CD4-positive, alpha-beta T cell treated with Interleukin-1 beta for 1 hour (primary cell): ENCODE measurements at regions not wholly inside any gene's neighbourhood (a gene's known extent, or its start where the extent isn't known, plus 50 kb on each side); places are given as distances from the start of the nearest gene placed in this dataset.
A peak's percentile ranks its signal among the peaks of the same experiment; 100 is the strongest.

Source experiments
- DNase-seq, 2 donors: peaks; one replicate each; pipeline ENCODE4 v3.0.0-alpha.2; 2020 to 2022

DNA sequence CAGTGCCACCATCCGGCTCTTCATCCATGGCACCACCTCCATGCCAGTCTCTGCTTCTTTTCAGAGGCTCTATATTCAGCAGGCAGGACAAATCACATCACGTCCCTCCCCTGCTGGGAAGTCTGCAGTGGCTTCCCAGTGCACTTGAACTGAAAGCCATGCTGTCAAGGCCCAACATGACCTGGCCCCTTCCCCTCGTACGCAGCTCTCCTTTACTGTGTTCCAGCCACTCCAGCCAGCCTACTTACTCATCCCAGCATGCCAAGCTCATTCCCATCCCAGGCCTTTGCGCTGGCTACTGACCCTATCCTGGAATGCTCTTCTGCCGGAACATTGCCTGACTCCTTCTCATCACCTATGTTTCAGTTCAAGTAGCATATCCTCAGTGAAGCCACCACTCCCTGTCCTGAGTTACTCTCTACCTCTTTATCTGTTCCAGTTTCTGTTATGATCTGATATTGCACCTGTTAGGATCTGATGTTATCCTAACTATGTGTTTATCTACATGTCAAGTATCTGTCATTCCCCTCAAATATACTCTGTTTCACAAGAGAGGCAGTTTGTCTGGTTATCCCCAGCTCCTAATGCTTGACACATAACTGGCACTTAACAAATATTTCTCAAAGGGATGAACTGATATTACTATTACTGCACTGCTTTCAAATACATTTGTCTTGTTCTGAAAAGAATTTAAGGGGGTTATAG is 101.2 kb upstream of the F3 start:
- no peak for DNase-seq

DNA sequence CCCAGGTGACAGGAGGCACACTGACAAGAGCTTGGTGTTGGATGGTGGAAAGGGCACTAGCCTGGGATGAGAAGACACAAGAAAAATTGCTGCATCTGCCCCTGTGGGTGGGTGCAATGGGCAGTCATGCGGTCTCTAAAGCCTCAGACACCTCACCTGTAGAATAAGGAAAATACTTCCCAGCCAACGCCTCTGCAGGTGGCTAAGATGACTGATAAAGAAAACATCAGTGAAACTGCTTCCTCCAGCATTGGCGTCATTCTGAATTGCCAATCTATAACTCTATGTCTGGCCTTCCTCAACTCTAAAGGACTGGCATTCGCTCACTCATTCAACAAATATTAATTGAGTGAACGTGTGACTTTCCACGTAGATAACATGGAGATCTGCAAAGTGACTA is 100.4 kb upstream of the F3 start:
- no peak for DNase-seq

DNA sequence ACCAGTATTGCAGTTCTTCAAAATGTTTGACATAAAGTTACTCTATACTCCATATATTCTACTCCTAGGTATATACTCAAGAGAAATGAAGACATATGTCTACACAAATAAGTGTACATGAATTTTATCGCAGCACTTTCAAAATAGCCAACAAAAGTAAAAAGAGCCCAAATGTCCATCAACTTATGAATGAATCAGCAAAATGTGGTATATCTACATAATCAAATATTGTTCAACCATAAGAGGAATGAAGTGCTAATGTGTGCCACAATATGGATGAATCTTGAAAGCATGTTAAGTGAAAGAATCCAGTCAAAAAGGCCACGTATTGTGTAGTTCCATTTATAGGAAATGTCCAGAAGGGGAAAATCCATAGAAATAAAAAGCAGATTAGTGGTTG is 98.6 kb upstream of the F3 start:
- DNase-seq = no peak

DNA sequence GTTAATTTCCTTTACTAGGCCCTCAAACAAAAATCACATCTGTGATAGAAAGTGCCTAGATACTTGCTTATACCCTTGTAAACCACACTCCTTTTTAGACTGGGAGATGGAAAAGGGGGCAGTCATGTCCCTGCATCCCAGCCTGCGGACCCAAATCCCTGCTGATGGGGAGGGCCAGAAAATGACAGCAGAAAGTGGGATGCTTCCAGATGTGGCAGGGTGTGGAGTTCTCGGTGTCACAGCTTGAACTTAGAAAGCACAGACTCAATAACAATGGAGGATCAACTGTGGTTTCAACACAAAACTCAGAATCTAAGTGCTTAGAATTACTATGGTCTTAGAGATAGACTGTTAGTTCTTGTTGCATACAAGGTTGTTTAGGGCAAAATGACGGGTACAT is 95.6 kb upstream of the F3 start:
- DNase-seq = no peak

DNA sequence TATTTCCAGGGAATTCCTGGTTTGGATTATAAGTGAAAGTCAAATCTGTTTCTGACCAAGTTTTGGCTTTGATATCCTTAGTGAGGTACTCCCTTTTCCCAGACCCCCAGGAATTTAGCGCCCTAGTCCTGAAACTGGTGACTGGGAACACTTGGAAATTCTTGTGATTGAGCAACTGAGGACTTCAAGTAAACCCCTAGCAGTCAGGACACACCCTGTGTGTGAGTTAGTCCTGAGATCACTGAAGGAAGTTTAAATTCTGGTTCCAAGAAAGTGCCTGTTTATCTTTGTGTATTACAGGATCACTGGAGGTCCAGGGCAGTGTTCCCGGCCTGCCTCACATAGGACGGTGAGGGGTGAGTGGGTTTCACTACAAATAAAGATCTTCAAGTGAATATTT is 95.1 kb upstream of the F3 start:
- DNase-seq = no peak

DNA sequence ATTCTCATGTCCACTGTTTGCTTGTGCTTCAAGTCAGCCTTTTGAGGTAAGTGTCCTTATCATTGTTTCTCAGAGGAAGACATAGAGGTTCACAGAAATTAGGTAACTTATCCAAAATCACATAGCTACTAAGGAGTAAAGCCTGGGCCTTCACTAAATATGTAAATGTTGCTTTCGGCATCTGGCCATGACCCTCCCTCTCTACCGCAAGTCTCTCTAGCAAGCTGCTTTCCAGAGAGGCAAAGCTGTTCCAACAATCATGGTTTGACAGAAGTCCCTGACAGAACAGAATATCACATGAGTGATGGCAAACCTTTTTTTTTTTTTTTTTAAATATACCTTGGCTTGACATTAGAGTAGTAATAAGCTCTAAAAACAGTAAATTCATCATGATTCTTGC is 94.5 kb upstream of the F3 start:
- DNase-seq = no peak

DNA sequence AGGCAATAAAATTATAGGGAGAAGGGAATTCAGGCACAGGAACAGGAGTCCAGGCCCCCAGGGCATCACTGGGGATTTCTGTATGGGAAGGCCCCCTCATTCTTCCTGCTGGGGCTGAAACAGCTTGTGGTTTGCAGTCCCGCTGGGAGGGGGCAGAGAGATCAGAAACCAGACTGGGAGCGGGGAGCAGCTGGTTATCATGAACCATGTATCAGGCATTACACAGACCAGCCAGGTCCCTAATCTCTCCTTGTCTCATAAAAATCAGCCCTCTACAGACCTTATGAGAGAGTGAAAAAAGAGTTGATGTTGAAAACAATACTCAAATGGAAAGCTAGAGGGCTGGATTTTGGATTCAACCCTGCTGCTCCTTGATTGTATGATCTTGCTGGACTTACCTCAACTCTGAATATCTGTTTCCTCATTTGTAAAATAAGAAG is 93.4 kb upstream of the F3 start:
- DNase-seq = no peak

DNA sequence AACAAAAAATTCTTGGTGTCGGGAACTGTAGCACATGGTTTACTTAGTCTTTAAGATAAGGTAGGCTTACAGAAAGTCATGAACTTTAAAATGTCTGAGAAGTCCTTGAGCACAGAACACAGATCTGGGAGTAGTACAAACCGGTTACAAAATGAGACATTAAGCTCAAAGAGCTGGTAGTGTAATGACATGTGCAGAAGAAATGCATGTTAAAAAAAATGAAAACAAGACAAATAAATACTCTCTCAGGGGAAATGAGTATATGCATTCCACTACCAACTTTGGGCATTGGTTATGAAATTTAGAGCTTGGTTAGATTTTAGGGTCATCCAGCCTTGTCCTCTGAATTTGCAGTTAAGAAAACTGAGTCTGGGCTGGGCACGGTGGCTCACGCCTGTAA is 91.5 kb upstream of the F3 start:
- no peak for DNase-seq

DNA sequence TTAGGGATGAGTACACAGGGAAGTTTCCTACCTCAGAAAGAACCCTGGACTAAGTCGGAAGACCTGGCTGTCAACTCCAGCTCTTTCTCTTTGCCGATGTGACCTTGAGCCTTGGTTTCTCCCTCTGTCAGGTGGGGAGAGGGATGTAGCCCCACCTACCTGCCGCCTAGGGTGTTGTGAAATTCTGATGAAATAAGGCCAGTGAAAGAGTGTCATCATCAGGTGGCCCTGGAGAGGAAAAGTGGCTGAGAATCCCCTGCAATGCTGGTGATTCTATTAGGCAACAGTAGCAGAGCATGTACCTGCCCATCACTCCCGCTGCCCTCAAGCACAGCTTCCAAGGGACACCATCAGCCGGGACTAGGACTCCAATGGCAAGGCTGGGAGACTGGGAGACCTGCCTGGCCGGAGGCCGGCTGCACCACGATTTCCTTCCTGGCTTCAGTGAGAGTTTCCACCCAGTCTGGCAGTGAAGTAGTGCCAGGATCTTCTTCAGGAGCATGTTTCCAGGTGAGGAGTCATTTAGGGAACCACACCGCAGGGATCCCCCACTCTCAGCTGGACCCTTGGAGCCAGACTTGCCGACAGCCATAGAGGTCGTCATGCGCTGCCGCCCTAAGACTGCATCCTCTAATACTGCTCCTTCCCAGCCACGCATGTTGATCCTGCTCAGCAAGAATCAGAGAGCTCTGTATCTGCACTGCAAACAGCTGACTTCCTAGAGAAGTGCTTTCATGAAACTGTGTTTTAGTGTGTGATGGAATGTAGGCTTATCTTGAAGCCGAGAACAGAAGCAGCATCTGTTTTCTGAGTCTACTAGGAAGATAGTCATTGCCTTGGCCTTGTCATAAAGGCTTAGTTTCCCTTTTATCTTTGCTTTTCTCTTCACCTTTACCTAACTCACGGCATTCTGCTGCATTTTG is 88.0 kb upstream of the F3 start:
- DNase-seq = no peak

DNA sequence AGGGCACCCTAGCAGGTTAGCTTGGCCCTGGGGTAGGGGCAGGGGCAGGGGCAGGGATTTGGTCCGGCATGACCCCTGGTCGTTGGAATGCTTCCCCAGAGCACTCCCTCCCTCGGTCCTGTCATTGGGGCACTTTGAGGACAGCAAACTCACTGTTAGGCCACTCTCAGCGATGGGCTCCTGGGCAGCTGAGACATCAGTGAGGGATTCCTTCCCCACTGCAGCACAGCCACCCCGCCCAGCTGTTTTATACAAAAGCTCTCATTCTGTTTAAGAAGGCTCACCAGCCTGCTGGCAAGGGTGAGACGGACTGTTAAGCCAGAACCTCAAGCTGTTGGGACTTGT is 86.9 kb upstream of the F3 start:
- no peak for DNase-seq

DNA sequence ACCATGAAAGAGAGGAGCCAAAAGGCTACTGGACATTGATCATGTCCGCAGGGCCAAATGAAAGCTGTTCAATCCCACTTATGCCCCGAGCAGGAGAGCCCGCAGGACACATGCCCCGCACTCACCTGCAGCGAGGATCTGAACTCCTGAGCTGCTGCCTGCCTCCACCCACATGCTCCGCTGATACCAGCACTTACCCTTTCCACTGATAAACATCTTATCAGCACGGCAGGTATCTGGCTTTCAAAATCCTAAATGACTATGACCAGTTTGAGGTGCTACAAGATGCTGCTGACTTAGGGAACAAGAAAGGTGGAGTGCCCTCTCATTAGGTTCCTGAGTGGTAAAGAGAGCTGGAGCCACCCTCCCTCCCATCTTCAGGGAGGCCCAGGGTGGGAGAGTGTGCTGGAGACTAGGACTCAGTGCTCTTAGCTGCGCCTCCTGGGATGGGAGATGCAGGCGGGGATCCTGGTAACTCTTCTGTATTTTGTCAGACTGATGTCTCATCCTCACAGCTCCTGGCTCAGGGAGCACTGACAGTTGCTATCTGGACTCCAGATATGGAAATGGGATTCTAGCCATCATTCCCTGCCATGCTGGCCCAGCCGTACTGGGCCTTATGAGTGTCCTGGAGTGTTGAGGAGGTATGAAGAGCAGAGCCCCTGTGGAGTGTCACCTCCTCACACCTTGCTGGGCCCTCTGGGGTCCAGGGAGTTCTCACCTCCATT is 86.4 kb upstream of the F3 start:
- no peak for DNase-seq

DNA sequence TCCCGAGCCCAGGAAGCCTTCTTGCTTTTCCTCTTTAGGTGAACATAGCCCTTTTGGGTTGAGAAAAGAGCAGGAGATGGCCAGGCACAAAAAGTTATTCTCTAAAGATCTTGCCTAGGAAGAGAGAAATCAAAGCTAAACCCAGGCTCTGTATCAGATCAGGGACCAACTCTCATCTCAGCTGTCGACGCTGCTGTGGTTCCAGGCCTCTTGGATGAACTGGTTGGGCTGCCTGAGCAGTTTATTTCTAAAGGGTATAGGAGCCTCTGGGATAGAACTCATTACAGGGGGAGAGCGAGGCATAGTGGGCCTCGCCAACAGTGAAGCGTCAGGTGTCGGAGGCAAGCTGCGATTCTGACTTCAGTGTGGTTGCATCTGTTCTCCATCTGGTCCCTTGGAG is 82.6 kb upstream of the F3 start:
- no peak for DNase-seq

DNA sequence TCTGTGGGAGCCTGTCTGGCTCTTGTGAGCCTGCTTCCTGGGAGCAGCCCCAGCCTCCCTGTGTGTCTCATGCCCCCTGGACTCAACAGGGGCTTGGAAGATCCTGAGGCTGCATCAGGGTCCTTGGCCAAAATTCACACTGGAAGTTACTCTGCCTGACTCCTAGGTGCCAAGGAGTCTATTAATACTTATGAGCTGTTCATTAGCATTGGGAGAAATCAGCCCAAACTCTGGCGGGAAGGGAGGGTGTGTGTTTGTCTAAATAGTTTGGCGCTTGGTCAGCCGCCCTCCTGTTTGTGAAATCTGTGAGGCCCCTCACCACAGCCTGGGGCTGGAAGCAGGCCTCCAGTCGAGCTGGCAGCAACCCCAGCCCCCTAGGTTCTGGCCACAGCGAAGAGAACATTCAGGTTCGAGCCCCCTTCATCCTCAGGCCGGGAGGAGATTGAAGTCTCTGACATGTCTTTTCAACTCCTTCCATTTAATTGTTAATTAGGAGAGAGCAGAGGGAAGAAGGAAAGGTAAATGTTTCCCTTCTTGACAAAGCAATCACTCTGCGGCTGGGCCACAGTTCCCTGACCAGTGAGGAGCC is 82.1 kb upstream of the F3 start:
- DNase-seq = no peak

DNA sequence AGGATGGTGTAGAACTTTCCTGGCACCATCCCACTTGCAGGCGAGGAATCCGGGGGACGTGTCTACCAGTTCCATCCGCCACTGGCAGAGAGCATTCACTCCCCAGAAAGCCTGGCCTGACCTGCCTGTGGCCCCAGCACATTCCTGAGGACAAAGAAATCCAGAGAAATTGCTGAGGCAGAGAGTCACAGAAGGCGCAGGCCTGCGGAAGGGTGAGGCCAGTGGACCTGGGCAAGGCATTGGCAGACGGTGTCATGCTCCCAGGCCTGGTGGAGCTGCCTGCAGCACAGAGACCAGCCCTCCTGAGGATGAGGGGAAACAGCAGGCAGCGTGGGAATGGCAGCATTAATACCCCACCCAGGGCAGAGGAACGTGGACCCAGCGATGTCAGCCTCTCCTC is 81.2 kb upstream of the F3 start:
- no peak for DNase-seq

DNA sequence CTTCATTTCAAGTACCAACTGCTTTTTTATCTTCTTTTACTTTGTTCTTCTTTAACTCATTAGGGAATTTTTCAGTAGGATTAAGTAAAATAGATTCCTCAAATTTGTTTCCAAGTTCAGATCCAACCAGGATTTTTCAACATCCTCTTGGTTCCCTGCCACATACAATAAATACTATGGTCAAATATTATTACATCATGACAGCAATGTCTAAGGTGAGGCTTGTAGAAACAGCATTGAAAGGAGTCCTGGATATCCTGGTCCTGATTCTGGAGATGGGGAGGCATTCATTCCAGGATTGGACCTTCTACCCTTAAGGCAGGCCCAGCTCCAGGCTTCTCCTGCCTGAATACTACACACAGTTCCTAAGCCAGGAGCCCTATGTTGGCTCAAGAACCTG is 80.2 kb upstream of the F3 start:
- no peak for DNase-seq

DNA sequence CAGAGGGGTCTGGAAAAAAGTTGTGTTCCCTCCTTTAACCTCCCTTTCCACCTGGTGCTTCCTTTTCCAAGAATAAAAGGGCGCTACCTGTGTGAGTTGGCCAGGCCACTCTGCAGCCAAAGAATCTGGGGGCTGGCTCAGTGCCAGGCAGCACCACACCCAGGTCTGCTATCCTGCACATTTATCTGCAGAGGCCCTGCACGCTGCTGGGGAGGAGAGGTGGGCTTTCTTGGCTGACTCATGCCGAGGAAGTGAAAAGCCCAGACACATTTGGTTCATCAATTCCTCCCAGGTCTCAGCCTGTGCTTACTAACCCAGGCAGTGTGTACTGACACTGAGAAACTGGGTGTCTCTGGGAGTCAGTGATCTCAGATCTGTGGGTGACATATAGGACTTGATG is 79.8 kb upstream of the F3 start:
- no peak for DNase-seq

DNA sequence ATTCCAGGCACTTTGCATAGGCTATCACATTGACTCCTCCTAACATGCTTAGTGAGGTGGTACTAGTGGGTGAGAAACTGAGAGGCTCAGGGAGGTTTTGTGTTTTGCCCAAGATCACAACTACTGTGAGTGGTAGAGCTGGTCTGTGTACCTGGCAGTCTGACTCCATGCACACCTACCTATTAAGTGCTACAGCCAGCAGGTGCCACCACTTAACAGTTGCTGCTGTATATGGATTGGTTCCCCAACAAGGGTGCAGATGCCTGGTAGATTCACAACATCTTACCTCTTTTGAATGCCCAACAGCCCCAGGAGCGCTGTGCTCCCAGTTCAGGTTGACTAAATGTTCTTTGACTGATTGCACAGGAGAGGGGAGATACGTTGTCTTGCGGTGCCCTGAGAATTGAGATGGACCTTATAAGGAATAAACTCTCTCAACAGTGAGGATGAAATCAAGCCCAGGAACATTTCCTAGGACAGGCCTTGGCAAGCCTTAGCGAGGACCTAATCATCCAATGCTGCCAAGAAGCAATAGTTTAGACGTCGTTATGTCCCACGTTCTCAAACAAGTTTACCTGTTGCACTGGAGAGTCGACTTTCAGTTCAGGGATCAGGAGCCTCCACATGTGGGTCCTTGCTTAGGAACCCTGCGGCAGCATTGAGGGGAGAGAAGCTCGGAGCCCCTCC is 78.9 kb upstream of the F3 start:
- DNase-seq = no peak

DNA sequence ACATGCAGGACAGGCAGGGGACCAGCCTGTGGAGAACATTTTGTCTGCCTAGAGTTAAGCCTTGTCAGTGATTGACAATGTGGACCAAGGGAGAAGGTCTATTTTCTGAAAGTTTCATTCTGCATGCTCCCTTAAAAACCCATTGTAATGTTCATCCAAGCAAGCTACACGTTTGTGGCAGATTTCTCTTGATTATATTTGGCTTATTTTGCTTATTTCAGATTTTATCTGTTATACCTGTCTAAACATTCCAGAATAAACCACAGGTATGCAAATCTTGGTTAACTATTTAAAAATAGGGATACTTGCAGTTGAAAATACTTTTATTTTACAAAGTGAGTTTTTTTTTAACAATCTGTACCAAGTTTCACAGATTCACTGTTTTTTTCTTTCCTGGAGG is 78.2 kb upstream of the F3 start:
- DNase-seq = no peak

DNA sequence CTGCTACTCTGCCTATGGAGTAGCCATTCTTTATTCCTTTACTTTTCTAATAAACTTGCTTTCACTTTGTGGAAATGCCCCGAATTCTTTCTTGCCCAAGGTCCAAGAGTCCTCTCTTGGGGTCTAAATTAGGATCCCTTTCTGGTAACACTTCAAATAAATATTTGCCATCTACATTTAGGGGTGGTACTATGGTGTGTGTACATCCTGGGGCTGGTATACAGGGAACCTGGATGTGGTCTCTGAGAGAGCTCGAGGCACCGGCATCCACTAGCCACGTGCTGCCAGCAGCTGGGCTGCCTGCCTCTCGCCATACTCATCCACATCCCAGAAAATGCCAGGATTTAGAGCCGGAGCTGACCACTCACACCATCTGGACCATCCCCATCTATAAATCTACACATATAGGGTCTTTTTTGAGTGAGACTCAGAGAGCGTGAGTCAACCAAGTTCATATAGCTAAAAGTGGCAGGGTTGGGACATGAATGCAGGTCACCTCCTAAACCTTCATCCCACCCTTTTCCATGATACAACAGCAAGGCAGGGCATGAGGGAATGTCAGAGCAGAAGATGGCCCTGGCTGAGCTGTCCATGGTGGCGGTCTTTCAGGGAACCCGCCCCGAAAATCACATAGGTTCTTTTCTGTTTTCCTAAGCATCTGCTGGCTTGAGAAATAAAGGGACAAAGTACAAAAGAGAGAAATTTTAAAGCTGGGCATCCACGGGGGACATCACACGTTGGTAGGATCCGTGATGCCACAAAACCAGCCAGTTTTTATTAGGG is 76.6 kb upstream of the F3 start:
- DNase-seq = no peak

DNA sequence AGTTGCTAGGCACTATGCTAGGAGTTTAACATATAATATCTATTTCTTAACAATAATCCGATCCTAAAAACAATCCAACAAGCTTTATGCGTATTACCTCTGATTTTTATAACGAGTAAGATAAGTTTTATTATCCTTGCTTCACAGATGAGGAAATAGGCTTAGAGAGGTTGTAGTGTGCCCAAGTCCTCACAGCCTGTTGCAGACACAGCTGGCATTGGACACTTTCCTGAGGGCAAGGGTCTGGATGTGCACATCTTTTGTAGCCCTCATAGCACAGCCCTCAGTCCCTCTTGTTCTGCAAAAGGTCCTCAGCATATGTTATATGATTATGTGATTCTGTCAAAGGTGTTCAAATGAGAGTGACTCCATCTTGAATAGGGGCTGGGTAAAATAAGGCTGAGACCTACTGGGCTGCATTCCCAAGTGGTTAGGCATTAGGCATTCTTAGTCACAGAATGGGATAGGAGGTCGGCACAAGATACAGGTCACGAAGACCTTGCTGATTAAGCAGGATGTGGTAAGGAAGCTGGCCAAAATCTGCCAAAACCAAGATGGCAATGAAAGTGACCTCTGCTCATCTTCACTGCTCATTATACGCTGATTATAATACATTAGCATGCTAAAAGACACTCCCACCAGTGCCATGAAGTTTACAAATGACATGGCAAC is 75.7 kb upstream of the F3 start:
- DNase-seq = no peak

DNA sequence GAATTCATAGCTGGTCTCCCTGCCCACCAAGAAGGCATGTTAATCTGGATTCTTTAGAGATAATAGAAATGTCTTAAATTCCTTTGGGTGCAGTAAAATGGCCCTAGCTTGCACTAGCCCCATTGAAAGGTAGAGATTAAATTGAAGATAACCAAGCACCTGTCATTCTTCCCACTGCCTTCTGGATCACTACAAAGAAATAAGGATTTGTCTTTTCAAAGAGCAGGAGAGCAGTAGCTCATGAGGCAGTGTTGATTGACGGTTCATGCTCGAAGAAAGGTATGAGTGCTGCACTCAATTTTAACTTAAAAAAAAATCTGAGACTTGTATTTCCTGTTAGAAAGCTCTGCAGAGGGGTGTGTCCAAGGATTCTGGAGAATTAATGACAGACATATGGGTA is 74.9 kb upstream of the F3 start:
- DNase-seq = no peak

DNA sequence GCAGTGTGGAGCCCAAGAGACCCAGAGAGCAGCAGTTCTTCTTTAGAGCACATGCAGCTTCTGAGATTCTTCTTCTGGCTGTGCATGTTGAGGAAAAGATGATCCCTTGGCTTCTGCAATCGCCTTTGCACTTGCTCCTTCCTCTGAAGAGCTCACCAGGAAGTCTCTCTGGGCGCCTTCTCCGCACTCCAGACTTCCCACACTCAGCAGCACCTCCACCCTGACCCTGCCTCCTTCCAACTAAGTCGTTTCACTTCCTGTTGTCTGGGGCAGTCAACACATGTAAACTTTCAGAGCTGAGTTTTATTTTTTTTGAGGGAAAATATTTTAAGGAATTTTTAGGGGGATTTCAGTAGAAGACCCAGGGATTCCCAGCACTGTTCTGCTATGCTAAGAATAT is 73.4 kb upstream of the F3 start:
- DNase-seq = peak in 1 of 2 donors; percentile 32
